ENCODE measurements at regions not wholly inside any gene's neighbourhood (a gene's known extent, or its start where the extent isn't known, plus 50 kb on each side); places are given as distances from the start of the nearest gene placed in this dataset.

GRCh38 chr3:34300621-34301020 lies 502.2 kb downstream of the PDCD6IP start:
- H3K4me3 ChIP-seq (ENCODE audit: control insufficient read depth in 1 of 2, extremely low read depth in 1 of 2, low read length in 1 of 2), result no peak overlapping the region
- Mint-ChIP-seq H3K9me3 (no peaks in the 10 kb centered on the region), H3K36me3 (no peaks in the 10 kb centered on the region), H3K4me1 (peaks cover 0 to 3% (median 0%) of the 10 kb centered on the region in 3 donors), H3K27me3 (peaks cover 0 to 7% of the 10 kb centered on the region in 2 donors), H3K27ac (no peak overlapping the region), H3K4me3 (no peak overlapping the region)
- CTCF ChIA-PET, result no interaction called here
- ATAC-seq (replicated peaks in 1 of 4), result no peak
- POLR2A ChIA-PET, result no interaction called here
- WGBS (ENCODE audit: insufficient coverage), result no CpG with 5 or more reads among the region's 3 CpGs
- no peaks in the 10 kb centered on the region for H3K36me3 ChIP-seq (ENCODE audit: control insufficient read depth in 2 of 2, extremely low read depth in 1 of 2, insufficient read depth in 1 of 2, low read length in 1 of 2)
- H3K4me1 ChIP-seq (ENCODE audit: control insufficient read depth in 1 of 2, extremely low read depth in 1 of 2, insufficient read depth in 2 of 2, low read length in 2 of 2), result no peaks in the 10 kb centered on the region
- H3K27ac ChIP-seq (ENCODE audit: low read length), result no peak overlapping the region
- DNase-seq, result no peak
- H3K27me3 ChIP-seq (replicated peaks in 1 of 2; ENCODE audit: control insufficient read depth in 2 of 2, extremely low read depth in 1 of 2, insufficient read depth in 2 of 2, low read length in 1 of 2), result no peaks in the 10 kb centered on the region
- H3K9me3 ChIP-seq, result no peaks in the 10 kb centered on the region

GRCh38 chr3:34301313-34301712 lies 502.9 kb downstream of the PDCD6IP start:
- Mint-ChIP-seq H3K27me3 (peaks cover 0 to 7% of the 10 kb centered on the region in 2 donors), H3K4me1 (peaks cover 0 to 3% (median 0%) of the 10 kb centered on the region in 3 donors), H3K27ac (no peak overlapping the region), H3K36me3 (no peaks in the 10 kb centered on the region), H3K4me3 (no peak overlapping the region), H3K9me3 (no peaks in the 10 kb centered on the region)
- ChIA-PET POLR2A (no interaction called here), CTCF (no interaction called here)
- no peaks in the 10 kb centered on the region for H3K4me1 ChIP-seq (ENCODE audit: control insufficient read depth in 1 of 2, extremely low read depth in 1 of 2, insufficient read depth in 2 of 2, low read length in 2 of 2)
- DNase-seq (no peak), ATAC-seq (replicated peaks in 1 of 4) (no peak)
- WGBS (ENCODE audit: insufficient coverage), result 90% methylated on average over 2 of the region's 2 CpGs
- H3K27me3 ChIP-seq (replicated peaks in 1 of 2; ENCODE audit: control insufficient read depth in 2 of 2, extremely low read depth in 1 of 2, insufficient read depth in 2 of 2, low read length in 1 of 2), result no peaks in the 10 kb centered on the region
- H3K4me3 ChIP-seq (ENCODE audit: control insufficient read depth in 1 of 2, extremely low read depth in 1 of 2, low read length in 1 of 2), result no peak overlapping the region
- no peaks in the 10 kb centered on the region for H3K9me3 ChIP-seq
- no peaks in the 10 kb centered on the region for H3K36me3 ChIP-seq (ENCODE audit: control insufficient read depth in 2 of 2, extremely low read depth in 1 of 2, insufficient read depth in 1 of 2, low read length in 1 of 2)
- H3K27ac ChIP-seq (ENCODE audit: low read length), result no peak overlapping the region

- Mint-ChIP-seq H3K36me3 (no peaks in the 10 kb centered on the region), H3K27ac (no peak overlapping the region), H3K4me1 (peaks cover 0 to 3% (median 0%) of the 10 kb centered on the region in 3 donors), H3K9me3 (peaks cover 0 to 4% (median 0%) of the 10 kb centered on the region in 3 donors), H3K4me3 (no peak overlapping the region), H3K27me3 (peaks cover 2 to 6% of the 10 kb centered on the region in 2 donors)
- ATAC-seq (replicated peaks in 1 of 4) (no peak), DNase-seq (no peak)
- no peaks in the 10 kb centered on the region for H3K27me3 ChIP-seq (replicated peaks in 1 of 2; ENCODE audit: control insufficient read depth in 2 of 2, extremely low read depth in 1 of 2, insufficient read depth in 2 of 2, low read length in 1 of 2)
- H3K4me3 ChIP-seq (ENCODE audit: control insufficient read depth in 1 of 2, extremely low read depth in 1 of 2, low read length in 1 of 2), result no peak overlapping the region
- H3K27ac ChIP-seq (ENCODE audit: low read length), result no peak overlapping the region
- H3K36me3 ChIP-seq (ENCODE audit: control insufficient read depth in 2 of 2, extremely low read depth in 1 of 2, insufficient read depth in 1 of 2, low read length in 1 of 2), result no peaks in the 10 kb centered on the region
- ChIA-PET POLR2A (interaction anchor here in 1 of 2 donors (0.5 kb wide), 1 partner anchor 24 kb away, joined by 3 read pairs; no protein-coding TSS in a partner anchor), CTCF (no interaction called here)
- H3K4me1 ChIP-seq (ENCODE audit: control insufficient read depth in 1 of 2, extremely low read depth in 1 of 2, insufficient read depth in 2 of 2, low read length in 2 of 2), result no peaks in the 10 kb centered on the region
- no peaks in the 10 kb centered on the region for H3K9me3 ChIP-seq
- 8% methylated on average over 6 of the region's 6 CpGs for WGBS (ENCODE audit: insufficient coverage)
Observed at GRCh38 chr3:34305266-34305665, 506.8 kb downstream of the PDCD6IP start.

- H3K27me3 Mint-ChIP-seq, result no peaks in the 10 kb centered on the region
Observed at GRCh38 chr3:34312684-34313083, 514.3 kb downstream of the PDCD6IP start.

GRCh38 chr3:34319881-34320280 lies 521.5 kb downstream of the PDCD6IP start:
- H3K4me3 Mint-ChIP-seq, result no peak overlapping the region
- no peaks in the 10 kb centered on the region for H3K9me3 ChIP-seq
- no peak overlapping the region for H3K27ac Mint-ChIP-seq
- H3K27me3 Mint-ChIP-seq, result peaks cover 0 to 5% of the 10 kb centered on the region in 2 donors
- POLR2A ChIA-PET, result no interaction called here
- 77% methylated on average over 4 of the region's 4 CpGs for WGBS (ENCODE audit: insufficient coverage)
- ATAC-seq (replicated peaks in 1 of 4) (no peak), DNase-seq (no peak)
- peaks cover 2 to 8% (median 5%) of the 10 kb centered on the region in 3 donors for H3K9me3 Mint-ChIP-seq
- no peaks in the 10 kb centered on the region for H3K4me1 Mint-ChIP-seq
- H3K36me3 ChIP-seq (ENCODE audit: control insufficient read depth in 2 of 2, extremely low read depth in 1 of 2, insufficient read depth in 1 of 2, low read length in 1 of 2), result no peaks in the 10 kb centered on the region
- CTCF ChIA-PET, result interaction anchor here in 1 of 2 donors (0.6 kb wide), 1 partner anchor 436 kb away, joined by 4 read pairs; no protein-coding TSS in a partner anchor
- no peak overlapping the region for H3K27ac ChIP-seq (ENCODE audit: low read length)
- H3K27me3 ChIP-seq (replicated peaks in 1 of 2; ENCODE audit: control insufficient read depth in 2 of 2, extremely low read depth in 1 of 2, insufficient read depth in 2 of 2, low read length in 1 of 2), result no peaks in the 10 kb centered on the region
- no peak overlapping the region for H3K4me3 ChIP-seq (ENCODE audit: control insufficient read depth in 1 of 2, extremely low read depth in 1 of 2, low read length in 1 of 2)
- no peaks in the 10 kb centered on the region for H3K36me3 Mint-ChIP-seq
- no peaks in the 10 kb centered on the region for H3K4me1 ChIP-seq (ENCODE audit: control insufficient read depth in 1 of 2, extremely low read depth in 1 of 2, insufficient read depth in 2 of 2, low read length in 2 of 2)

More at GRCh38 chr3:34312684-34313083, 514.3 kb downstream of the PDCD6IP start:
- Histone ChIP-seq H3K27me3 (replicated peaks in 1 of 2; ENCODE audit: control insufficient read depth in 2 of 2, extremely low read depth in 1 of 2, insufficient read depth in 2 of 2, low read length in 1 of 2) (no peaks in the 10 kb centered on the region), H3K9me3 (no peaks in the 10 kb centered on the region), H3K27ac (ENCODE audit: low read length) (no peak overlapping the region), H3K4me3 (ENCODE audit: control insufficient read depth in 1 of 2, extremely low read depth in 1 of 2, low read length in 1 of 2) (no peak overlapping the region), H3K36me3 (ENCODE audit: control insufficient read depth in 2 of 2, extremely low read depth in 1 of 2, insufficient read depth in 1 of 2, low read length in 1 of 2) (no peaks in the 10 kb centered on the region), H3K4me1 (ENCODE audit: control insufficient read depth in 1 of 2, extremely low read depth in 1 of 2, insufficient read depth in 2 of 2, low read length in 2 of 2) (no peaks in the 10 kb centered on the region)
- no peak overlapping the region for H3K4me3 Mint-ChIP-seq
- WGBS (ENCODE audit: insufficient coverage), result no CpG with 5 or more reads among the region's 5 CpGs
- H3K4me1 Mint-ChIP-seq, result no peaks in the 10 kb centered on the region
- no peak overlapping the region for H3K27ac Mint-ChIP-seq
- no peaks in the 10 kb centered on the region for H3K36me3 Mint-ChIP-seq
- POLR2A ChIA-PET, result no interaction called here
- no peak for ATAC-seq (replicated peaks in 1 of 4)
- no peak for DNase-seq
- peaks cover 0 to 4% (median 0%) of the 10 kb centered on the region in 3 donors for H3K9me3 Mint-ChIP-seq
- CTCF ChIA-PET, result no interaction called here

- H3K9me3 ChIP-seq, result no peaks in the 10 kb centered on the region
- CTCF ChIA-PET, result no interaction called here
- peaks cover 0 to 5% of the 10 kb centered on the region in 2 donors for H3K27me3 Mint-ChIP-seq
- no peaks in the 10 kb centered on the region for H3K36me3 ChIP-seq (ENCODE audit: control insufficient read depth in 2 of 2, extremely low read depth in 1 of 2, insufficient read depth in 1 of 2, low read length in 1 of 2)
- 0% methylated on average over 1 of the region's 2 CpGs for WGBS (ENCODE audit: insufficient coverage)
- no peak overlapping the region for H3K27ac ChIP-seq (ENCODE audit: low read length)
- H3K4me3 ChIP-seq (ENCODE audit: control insufficient read depth in 1 of 2, extremely low read depth in 1 of 2, low read length in 1 of 2), result no peak overlapping the region
- no peak overlapping the region for H3K27ac Mint-ChIP-seq
- DNase-seq (no peak), ATAC-seq (replicated peaks in 1 of 4) (no peak)
- H3K4me3 Mint-ChIP-seq, result no peak overlapping the region
- no peaks in the 10 kb centered on the region for H3K27me3 ChIP-seq (replicated peaks in 1 of 2; ENCODE audit: control insufficient read depth in 2 of 2, extremely low read depth in 1 of 2, insufficient read depth in 2 of 2, low read length in 1 of 2)
- H3K9me3 Mint-ChIP-seq, result peaks cover under 1 to 2% (median under 1%) of the 10 kb centered on the region in 3 donors
- no peaks in the 10 kb centered on the region for H3K36me3 Mint-ChIP-seq
- POLR2A ChIA-PET, result no interaction called here
- no peaks in the 10 kb centered on the region for H3K4me1 ChIP-seq (ENCODE audit: control insufficient read depth in 1 of 2, extremely low read depth in 1 of 2, insufficient read depth in 2 of 2, low read length in 2 of 2)
- H3K4me1 Mint-ChIP-seq, result no peaks in the 10 kb centered on the region
Observed at GRCh38 chr3:34323517-34323916, 525.1 kb downstream of the PDCD6IP start.

GRCh38 chr3:34346656-34347055 lies 548.2 kb downstream of the PDCD6IP start:
- ATAC-seq (replicated peaks in 1 of 4) (no peak), DNase-seq (no peak)
- Mint-ChIP-seq H3K27ac (no peak overlapping the region), H3K36me3 (no peaks in the 10 kb centered on the region), H3K27me3 (no peaks in the 10 kb centered on the region), H3K4me3 (no peak overlapping the region), H3K4me1 (no peaks in the 10 kb centered on the region), H3K9me3 (no peaks in the 10 kb centered on the region)
- Histone ChIP-seq H3K27ac (ENCODE audit: low read length) (no peak overlapping the region), H3K36me3 (ENCODE audit: control insufficient read depth in 2 of 2, extremely low read depth in 1 of 2, insufficient read depth in 1 of 2, low read length in 1 of 2) (no peaks in the 10 kb centered on the region), H3K9me3 (no peaks in the 10 kb centered on the region), H3K4me1 (ENCODE audit: control insufficient read depth in 1 of 2, extremely low read depth in 1 of 2, insufficient read depth in 2 of 2, low read length in 2 of 2) (no peaks in the 10 kb centered on the region), H3K27me3 (replicated peaks in 1 of 2; ENCODE audit: control insufficient read depth in 2 of 2, extremely low read depth in 1 of 2, insufficient read depth in 2 of 2, low read length in 1 of 2) (no peaks in the 10 kb centered on the region), H3K4me3 (ENCODE audit: control insufficient read depth in 1 of 2, extremely low read depth in 1 of 2, low read length in 1 of 2) (no peak overlapping the region)
- WGBS (ENCODE audit: insufficient coverage), result no CpG with 5 or more reads among the region's 4 CpGs
- ChIA-PET CTCF (no interaction called here), POLR2A (no interaction called here)
